ENCODE measurements at regions not wholly inside any gene's neighbourhood (a gene's known extent, or its start where the extent isn't known, plus 50 kb on each side); places are given as distances from the start of the nearest gene placed in this dataset.

DNA sequence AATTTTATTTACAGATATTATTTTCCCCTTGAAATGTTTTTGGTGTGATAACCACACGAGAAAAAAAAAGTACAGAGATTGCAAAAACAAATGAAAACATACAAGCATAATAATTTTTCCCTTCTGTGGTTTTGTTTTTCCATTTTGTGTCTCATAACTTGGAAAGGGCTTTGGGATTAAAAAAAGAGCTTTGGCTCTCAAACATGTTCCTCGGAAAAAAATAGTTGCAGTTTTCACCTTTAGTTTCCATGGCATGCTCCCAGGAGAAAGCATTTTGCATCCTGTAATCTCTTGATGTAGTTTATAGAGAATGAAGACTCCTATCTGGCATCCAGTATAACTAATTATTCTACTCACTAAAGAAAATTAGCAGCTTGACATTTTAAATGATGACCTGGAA is 362.1 kb upstream of the PDGFD start:
- DNase-seq (ENCODE audit: low read depth, low spot score), result no peak
- Mint-ChIP-seq H3K36me3 (ENCODE audit: low read depth) (no peaks in the 10 kb centered on the region), H3K4me1 (peaks cover 14% of the 10 kb centered on the region), H3K9me3 (no peaks in the 10 kb centered on the region), H3K4me3 (no peak overlapping the region), H3K27me3 (ENCODE audit: low read depth) (no peaks in the 10 kb centered on the region), H3K27ac (ENCODE audit: unreplicated experiment) (no peak overlapping the region)
- TF ChIP-seq, protein P1, sequence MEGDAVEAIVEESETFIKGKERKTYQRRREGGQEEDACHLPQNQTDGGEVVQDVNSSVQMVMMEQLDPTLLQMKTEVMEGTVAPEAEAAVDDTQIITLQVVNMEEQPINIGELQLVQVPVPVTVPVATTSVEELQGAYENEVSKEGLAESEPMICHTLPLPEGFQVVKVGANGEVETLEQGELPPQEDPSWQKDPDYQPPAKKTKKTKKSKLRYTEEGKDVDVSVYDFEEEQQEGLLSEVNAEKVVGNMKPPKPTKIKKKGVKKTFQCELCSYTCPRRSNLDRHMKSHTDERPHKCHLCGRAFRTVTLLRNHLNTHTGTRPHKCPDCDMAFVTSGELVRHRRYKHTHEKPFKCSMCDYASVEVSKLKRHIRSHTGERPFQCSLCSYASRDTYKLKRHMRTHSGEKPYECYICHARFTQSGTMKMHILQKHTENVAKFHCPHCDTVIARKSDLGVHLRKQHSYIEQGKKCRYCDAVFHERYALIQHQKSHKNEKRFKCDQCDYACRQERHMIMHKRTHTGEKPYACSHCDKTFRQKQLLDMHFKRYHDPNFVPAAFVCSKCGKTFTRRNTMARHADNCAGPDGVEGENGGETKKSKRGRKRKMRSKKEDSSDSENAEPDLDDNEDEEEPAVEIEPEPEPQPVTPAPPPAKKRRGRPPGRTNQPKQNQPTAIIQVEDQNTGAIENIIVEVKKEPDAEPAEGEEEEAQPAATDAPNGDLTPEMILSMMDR (conservative IDR thresholded peaks at IDR 0.05), result no peak

DNA sequence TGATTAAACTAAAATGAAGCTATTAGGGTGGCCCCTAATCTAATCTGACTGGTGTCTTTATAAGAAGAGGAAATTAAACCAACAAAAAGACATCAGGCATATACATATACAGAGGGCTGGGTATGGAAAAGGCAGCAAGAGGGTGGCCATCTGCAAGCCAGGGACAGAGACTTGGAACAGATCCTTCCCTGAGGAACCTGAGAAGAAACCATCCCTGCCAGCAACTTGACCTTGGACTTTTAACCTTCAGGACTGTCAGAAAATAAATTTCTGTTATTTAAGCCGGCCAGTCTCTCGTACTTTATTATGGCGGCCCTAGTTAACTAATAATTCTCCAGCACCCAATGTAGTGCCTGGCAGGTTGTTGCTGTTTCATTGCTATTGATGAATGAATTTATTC is 361.5 kb upstream of the PDGFD start:
- no peaks in the 10 kb centered on the region for H3K36me3 Mint-ChIP-seq (ENCODE audit: low read depth)
- no peak overlapping the region for H3K4me3 Mint-ChIP-seq
- no peaks in the 10 kb centered on the region for H3K27me3 Mint-ChIP-seq (ENCODE audit: low read depth)
- TF ChIP-seq, protein P1 (conservative IDR thresholded peaks at IDR 0.05), result no peak
- H3K9me3 Mint-ChIP-seq, result no peaks in the 10 kb centered on the region
- H3K27ac Mint-ChIP-seq (ENCODE audit: unreplicated experiment), result no peak overlapping the region
- peaks cover 14% of the 10 kb centered on the region for H3K4me1 Mint-ChIP-seq
- no peak for DNase-seq (ENCODE audit: low read depth, low spot score)

DNA sequence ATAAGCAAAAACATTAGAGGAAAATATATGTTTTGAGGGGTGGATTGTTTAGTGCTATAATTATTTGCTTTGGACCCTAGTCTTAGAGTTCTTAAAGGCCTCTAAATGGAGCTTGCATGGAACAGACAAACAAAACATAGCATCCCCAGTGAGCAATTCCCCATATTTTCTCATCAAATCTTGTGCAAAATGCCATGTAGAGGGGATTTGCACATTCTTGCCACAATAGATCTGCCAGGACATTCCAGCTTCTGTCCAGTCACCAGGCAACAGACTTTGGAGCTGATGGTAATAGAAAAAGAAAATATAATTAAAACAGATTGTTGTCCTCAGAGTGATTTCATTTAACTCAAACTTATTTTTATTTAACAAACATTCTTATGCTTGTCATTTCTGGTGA is 360.3 kb upstream of the PDGFD start:
- Mint-ChIP-seq H3K4me1 (peaks cover 14% of the 10 kb centered on the region), H3K27me3 (ENCODE audit: low read depth) (no peaks in the 10 kb centered on the region), H3K27ac (ENCODE audit: unreplicated experiment) (no peak overlapping the region), H3K4me3 (no peak overlapping the region), H3K36me3 (ENCODE audit: low read depth) (no peaks in the 10 kb centered on the region), H3K9me3 (no peaks in the 10 kb centered on the region)
- no peak for DNase-seq (ENCODE audit: low read depth, low spot score)
- TF ChIP-seq, protein P1 (conservative IDR thresholded peaks at IDR 0.05), result no peak

DNA sequence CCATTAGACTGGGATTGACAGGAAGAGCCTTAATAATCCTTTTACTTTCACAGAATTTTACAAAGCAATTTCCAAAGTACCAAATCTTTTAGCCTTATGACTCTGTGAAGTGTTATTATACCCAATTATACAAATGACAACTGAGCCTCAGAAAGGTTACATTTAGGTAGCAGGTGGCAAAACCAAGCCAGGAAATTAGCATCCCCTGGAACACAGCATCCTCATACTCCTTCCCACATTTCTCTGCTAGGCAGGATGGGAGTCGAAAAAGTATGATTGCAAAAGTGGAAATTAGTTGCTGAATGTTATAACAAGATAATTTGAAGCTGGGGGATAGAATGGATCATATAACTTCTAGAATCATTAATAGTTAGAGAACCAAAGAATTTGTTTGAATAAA is 359.7 kb upstream of the PDGFD start:
- H3K4me1 Mint-ChIP-seq, result peaks cover 14% of the 10 kb centered on the region
- no peak overlapping the region for H3K4me3 Mint-ChIP-seq
- H3K27ac Mint-ChIP-seq (ENCODE audit: unreplicated experiment), result no peak overlapping the region
- H3K27me3 Mint-ChIP-seq (ENCODE audit: low read depth), result no peaks in the 10 kb centered on the region
- TF ChIP-seq, protein P1 (conservative IDR thresholded peaks at IDR 0.05), result no peak
- no peaks in the 10 kb centered on the region for H3K9me3 Mint-ChIP-seq
- DNase-seq (ENCODE audit: low read depth, low spot score), result no peak
- no peaks in the 10 kb centered on the region for H3K36me3 Mint-ChIP-seq (ENCODE audit: low read depth)

DNA sequence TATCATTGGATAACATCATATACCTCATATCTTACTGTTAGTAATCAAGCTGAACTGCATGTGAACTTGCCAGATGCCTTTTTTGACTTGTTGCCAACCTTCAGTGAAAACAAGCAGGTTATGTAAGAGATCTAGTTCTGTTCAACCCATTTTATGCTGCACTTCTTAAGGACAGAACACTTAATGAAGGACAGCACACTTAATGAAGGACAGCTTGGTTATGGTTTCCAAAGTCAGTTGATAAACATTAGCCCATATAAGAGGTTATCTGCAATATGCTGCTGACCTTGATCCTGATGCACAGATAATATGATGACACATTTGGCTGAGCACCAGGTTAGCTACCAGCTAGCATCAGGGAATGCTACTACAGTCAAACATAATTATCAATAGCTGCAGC is 358.7 kb upstream of the PDGFD start:
- TF ChIP-seq, protein P1 (conservative IDR thresholded peaks at IDR 0.05), result no peak
- no peak overlapping the region for H3K4me3 Mint-ChIP-seq
- no peak for DNase-seq (ENCODE audit: low read depth, low spot score)
- H3K27me3 Mint-ChIP-seq (ENCODE audit: low read depth), result no peaks in the 10 kb centered on the region
- no peaks in the 10 kb centered on the region for H3K9me3 Mint-ChIP-seq
- H3K36me3 Mint-ChIP-seq (ENCODE audit: low read depth), result no peaks in the 10 kb centered on the region
- peaks cover 14% of the 10 kb centered on the region for H3K4me1 Mint-ChIP-seq
- H3K27ac Mint-ChIP-seq (ENCODE audit: unreplicated experiment), result no peak overlapping the region

DNA sequence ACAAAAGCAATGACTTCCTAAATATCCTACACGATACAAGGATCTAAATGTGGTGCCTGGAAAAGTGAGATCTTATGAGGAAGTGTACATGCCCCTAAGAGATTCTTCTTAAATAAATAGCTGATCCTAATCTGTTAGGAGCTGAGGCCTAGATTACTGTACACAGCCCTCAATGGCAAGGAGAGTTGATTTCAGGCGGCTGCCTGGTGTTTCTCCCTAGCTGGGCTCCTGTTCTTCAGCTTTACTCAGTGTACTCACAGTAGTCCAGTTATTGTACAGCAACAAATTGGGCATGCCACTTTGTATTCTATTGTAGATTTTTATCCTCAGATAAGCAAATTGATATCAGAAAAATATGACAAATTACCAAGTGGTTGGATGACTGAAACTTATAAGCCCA is 358.2 kb upstream of the PDGFD start:
- Mint-ChIP-seq H3K9me3 (no peaks in the 10 kb centered on the region), H3K27ac (ENCODE audit: unreplicated experiment) (no peak overlapping the region), H3K36me3 (ENCODE audit: low read depth) (no peaks in the 10 kb centered on the region), H3K4me3 (no peak overlapping the region), H3K4me1 (peaks cover 14% of the 10 kb centered on the region), H3K27me3 (ENCODE audit: low read depth) (no peaks in the 10 kb centered on the region)
- no peak for DNase-seq (ENCODE audit: low read depth, low spot score)
- TF ChIP-seq, protein P1 (conservative IDR thresholded peaks at IDR 0.05), result no peak
